ENCODE measurements at regions not wholly inside any gene's neighbourhood (a gene's known extent, or its start where the extent isn't known, plus 50 kb on each side); places are given as distances from the start of the nearest gene placed in this dataset.

DNA sequence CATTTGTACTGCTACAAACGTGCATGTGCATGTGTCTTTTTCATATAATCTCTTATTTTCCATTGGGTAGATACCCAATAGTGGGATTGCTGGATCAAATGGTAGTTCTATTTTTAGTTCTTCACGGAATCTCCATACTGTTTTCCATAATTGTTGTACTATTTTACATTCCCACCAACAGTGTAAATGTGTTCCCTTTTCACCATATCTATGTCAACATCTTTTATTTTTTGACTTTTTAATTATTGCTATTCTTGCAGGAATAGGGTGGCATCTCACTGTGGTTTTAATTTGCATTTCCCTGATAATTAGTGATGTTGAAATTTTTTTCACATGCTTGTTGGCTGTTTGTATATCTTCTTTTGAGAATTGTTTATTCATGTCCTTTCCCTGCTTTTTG is 59.3 kb upstream of the PACRGL start:
- TF ChIP-seq, protein P1, sequence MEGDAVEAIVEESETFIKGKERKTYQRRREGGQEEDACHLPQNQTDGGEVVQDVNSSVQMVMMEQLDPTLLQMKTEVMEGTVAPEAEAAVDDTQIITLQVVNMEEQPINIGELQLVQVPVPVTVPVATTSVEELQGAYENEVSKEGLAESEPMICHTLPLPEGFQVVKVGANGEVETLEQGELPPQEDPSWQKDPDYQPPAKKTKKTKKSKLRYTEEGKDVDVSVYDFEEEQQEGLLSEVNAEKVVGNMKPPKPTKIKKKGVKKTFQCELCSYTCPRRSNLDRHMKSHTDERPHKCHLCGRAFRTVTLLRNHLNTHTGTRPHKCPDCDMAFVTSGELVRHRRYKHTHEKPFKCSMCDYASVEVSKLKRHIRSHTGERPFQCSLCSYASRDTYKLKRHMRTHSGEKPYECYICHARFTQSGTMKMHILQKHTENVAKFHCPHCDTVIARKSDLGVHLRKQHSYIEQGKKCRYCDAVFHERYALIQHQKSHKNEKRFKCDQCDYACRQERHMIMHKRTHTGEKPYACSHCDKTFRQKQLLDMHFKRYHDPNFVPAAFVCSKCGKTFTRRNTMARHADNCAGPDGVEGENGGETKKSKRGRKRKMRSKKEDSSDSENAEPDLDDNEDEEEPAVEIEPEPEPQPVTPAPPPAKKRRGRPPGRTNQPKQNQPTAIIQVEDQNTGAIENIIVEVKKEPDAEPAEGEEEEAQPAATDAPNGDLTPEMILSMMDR (IDR thresholded peaks at IDR 0.05; ENCODE audit: low read depth, low read length), result no peak
- TF ChIP-seq POLR2A (IDR thresholded peaks at IDR 0.05; ENCODE audit: extremely low read depth, insufficient read length), result no peak
